ENCODE measurements at regions not wholly inside any gene's neighbourhood (a gene's known extent, or its start where the extent isn't known, plus 50 kb on each side); places are given as distances from the start of the nearest gene placed in this dataset.
A peak's percentile ranks its signal among the peaks of the same experiment; 100 is the strongest.
"Not testable (repeated sequence)": the region's sequence is repeated elsewhere in the genome, so short reads cannot be mapped to it uniquely, and the experiment has no call there.

DNA sequence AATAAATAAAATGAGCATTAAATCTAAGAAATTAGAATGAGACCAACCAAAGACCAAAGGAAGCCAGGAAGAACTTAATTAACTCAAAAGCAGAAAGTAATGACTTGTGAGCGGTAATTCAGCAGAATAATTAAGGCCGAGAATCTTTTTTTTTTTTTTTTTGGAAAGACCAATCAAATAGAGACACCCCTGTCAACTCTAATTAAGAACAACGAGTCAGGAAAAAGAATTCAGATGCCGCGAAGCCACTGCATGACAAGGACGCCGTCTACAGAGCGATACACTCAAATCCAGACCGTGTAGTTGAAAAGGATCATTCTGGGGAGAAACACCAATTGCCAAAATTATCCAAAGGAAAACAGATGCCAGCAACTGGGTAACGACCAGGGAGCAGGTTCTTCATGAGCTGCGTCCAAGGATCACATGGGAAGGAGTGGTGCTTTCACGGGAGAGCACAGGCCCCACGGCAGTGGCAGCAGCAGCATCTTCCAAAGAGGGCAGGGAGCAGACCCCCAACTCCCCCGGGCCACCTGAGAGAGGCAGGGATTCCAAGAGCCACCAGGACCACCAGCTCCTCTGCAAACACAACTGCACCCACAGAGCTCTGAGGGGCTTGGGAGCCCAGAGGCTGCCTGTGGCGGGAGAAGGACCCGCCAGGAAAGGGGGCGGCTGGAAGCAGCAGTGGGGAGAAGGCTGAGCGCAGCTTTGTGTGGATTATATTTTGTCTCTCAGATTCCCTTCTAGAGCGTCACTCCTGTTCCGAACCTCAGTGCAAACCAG is 469.8 kb downstream of the BRD1 start:
- no peak for DNase-seq

DNA sequence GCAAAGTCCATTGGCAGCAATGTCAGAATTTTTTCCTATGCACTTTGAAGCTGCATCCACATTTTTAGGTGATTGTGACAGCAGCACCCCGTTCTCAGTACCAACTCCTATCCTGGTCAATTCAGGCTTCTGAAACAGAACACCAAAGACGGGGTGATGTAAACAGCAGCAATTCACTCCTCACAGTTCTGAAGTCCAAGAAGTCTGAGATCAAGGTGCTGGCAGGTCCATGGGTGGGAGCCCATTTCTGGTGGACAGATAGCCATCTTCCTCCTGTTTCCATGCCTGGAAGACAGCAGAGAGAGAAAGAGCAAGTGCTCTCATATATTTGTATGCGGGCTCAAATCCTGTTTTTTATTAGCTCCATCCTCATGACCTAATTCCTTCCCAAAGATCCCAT is 471.2 kb downstream of the BRD1 start:
- no peak for DNase-seq

DNA sequence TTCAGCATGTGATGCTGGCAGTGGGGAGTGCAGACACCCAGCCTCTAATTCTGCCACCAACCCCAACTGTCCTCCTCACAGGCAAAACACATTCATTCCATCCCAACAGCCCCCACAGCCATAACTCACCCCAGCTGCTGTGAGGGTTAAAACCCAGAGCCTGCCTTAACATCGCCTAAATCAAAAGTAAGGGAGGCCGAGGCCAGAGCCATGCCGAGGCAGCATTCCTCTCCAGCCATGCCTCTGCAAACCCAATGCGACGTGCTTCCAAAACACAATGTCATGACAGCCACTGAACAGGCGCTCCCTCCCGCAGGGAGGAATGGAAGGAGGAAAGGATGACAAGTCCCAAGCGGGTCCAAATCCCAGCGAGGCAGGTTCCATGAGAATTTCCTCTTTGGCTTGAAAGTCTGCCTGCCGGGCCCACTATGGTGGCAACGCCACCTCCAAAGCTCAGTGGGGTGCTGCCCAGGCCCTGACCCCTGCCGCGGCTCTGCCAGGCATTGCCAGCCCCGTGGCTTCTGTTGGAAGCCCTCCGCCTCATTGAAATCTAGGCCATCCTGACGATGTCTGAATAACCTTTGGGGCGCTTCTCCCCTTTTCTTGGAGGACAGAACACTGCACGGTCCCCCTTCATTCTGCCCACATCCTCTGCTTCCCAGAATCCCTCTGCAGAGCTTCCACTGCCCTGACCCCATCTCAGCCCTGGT is 472.3 kb downstream of the BRD1 start:
- no peak for DNase-seq

DNA sequence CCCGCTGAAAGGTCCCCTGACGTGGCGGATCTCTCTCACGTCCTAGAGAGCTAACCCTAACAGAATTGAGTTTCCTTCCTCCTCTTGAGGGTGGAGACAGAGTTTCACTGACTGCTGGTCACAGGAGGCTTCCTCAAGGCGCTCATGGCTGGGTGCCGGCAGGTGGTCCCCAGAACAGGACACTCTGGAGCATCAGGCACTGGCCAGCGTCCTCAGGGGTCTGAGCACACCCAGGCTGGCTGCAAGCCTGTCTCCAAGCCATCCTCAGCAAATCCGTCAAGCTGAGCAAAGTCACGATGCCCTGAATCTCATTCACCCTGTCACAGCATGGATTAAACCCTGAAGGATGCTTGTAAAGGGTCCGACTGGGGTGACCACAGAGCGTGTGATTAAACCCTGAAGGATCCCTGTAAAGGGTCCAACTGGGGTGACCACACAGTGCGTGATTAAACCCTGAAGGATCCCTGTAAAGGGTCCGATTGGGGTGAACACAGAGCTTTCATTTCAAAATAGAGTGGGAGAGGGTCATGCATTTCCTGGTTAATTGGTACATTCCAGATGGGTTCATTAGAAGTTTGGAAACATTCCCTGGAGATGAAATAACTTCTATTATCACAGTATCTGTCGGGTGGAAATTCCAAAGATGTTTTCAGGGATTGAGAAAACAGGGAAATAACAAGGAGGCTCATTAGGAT is 473.0 kb downstream of the BRD1 start:
- DNase-seq, result no peak

DNA sequence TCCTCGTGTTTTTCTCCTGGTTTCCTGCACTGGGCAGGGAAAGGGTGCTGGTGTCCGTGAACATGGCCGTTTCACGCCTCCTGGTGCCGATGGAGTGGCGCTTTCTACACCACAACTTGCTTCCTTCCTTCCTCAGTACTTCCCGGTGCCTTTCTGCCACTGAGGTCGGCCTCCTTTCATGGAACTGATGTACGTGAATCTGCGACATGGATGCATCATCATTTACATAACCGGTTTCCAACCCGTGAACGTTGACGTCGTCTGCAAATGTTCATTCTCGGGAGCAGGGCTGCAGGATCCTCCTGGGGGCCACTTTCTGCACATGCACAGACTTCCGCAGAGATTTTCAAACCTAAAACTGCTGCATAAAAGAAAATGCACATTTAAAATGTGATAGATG is 474.4 kb downstream of the BRD1 start:
- DNase-seq, result no peak

DNA sequence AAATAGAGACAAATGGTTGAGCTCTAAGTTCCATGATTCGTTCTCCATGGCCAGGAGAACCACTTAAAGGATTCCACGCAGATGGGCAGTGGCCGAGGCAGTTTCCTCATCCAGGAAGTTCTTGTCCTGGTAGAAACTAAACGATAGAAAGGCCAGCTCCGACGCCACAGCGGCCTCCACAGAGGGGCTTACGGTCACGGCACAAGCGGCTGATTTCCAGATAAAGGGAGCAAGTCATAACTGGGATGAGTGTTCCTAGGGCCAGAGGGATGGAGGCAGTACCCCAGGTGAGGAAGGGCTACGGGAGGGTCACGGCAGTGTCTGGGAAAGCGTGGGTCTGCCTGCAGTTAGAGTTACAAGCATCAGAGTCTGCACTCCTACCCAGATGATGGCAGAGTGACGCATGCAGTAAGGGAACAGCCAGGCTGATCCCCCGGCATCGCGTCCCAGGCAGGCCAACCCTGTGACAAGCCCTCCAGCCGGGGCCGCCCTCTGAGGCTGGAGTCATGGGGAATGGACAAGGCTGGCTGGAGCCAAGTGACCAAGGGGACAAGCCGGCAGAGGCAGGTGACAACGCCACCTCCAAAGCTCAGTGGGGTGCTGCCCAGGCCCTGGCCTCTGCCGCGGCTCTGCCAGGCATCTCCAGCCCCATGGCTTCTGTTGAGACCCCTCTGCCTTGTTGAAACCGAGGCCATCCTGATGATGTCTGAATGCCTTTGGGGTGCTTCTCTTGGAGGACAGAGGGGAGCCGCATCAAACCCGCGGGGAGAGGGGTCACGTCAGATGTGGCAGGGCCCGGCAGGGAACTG is 475.1 kb downstream of the BRD1 start:
- no peak for DNase-seq

DNA sequence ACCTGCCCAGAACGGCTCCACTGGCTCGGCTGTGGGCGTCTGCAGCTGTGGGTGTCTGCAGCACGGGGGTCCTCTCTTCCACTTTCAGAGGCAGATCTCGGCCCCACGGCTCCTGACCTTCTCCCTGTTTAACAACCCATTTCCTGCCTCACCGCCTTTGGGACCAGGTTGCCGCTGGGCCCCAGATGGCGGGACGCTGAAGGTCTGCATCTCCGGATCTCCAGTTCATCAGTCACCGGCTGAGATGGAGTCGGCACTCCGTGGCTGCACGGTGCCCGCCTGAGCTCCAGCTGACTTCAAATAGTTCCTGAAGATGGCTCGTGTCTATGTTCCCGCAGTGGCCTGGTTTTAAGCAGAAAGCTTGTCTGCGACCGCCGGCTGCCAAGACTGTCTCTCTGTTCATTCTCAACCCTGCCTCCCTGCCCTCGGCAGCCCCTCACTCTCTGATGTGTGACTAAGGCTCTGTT is 475.9 kb downstream of the BRD1 start:
- no peak for DNase-seq

DNA sequence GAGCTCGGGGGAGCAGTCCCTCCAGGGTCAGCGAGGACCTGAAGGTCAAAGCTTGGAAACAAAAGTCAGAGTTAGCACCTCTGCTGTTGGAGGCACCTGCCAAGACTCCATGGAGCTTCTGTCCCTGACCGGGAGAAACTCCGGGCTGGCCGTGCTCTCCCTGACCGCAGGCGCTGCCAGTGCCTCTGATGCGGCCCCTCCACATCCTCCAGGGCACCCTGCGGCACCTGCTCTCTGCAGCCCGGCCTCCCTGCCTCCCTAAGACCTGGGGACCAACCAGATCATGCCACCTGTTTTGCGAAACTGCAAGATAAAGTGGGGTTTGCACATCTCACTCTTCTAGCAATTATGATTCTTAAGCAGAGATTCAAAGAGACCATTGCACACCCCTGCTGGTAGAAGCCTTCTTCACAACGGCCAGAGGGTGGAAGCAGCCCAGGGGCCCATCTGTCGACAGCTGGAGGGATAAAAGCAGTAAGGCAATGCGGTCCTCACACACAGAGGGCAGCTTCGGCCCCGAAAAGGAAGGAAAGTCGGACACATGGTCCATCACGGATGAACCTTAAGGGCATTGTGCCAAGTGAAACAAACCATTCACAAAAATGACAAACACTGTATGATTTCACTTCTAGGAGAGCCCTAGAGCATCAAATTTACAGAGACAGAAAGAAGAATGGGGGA is 477.1 kb downstream of the BRD1 start:
- DNase-seq, result no peak

DNA sequence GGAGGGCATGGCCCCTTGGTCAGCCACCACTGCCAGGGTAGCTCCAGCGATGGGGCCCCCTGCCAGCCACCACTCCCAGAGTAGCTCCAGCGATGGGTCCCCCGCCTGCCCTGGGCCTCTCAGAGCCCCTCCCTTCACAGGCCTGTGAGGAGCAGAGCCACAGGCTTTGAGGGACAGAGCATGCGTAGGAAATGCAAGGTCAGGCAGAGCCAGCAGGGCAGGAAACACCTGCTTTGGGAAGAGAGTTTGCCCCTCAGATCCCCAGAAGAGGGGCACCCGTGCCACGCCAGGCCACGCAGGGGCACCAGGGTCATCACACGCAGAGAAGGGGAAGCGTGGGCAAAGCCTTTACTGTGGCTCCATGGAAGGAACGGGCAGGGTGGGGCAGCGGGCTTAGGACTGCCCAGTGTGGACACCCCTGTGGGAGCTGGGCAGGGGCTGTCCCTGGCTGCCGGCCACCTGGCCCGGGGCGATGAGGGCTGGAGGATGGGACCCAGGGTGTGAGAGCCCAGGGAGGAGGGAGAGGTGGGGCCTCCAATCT is 477.8 kb downstream of the BRD1 start:
- no peak for DNase-seq

DNA sequence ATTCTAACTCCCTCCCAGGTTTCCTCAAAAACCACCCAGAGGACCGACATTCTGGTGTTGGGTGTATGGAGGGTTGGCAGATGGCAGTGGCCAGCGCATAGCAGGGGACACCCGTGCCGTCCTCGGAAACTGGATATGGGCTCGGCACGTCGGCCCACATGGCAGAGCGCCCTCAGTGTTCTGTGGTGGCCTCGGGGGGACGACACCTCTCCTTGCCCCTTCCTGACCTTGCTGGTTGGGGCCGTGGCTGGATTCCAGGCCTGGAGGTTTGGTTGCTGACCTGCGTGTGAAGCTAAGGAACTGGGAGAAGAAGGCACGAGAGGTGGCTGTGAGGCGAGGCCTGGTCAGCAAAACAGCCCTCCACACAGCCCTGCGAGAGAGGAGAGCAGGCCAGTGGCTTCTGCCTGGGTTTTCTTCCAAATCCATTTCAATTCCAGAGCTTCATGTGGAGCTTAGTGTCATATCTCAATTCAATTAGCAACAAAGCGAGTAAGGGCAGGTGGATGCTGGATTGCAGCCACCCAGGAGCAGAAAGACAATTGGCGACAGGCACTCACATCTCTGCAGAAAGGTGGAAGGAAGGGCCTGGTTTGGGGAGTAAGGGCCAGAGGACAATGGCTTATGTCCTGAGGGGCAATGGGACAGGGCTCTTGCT is 478.4 kb downstream of the BRD1 start:
- no peak for DNase-seq

DNA sequence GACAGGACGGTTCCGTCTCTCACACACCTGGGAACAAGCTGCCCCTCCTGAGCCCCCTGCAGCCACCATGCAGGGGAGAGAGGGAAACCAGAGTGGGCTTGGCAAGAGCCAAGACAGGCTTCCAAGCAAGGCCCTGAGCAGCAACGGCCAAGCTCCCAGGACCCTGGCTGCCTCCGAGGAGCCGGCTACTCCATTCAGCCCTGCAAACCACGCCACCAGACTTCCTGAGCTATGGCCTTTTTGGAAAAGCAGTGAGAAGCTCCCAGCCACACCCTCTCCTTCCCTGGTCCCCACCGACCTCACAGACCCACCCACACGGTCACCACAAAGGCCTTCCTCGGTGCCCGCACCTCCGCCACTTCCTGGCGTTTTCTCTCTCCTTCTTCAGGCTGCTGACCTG is 479.0 kb downstream of the BRD1 start:
- DNase-seq, result no peak

DNA sequence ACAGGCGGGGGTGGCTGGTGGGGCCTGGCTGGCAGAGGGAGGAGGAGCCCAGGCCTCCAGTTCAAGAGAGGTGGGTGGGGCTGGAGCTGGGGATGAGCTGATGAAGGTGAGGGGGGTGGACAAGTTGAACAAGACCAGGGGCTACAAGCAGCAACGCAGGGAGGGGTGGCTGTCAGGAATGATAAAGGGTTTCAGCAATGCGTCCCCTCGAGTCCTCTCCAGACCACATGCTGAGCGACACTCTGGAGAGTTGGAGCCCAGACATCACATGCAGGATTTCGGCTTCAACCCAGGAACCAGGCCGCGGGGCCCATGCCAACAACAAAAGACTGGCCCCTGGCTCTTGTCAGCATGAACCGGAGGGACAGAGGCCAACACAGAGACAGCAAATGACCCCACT is 480.3 kb downstream of the BRD1 start:
- DNase-seq, result no peak

DNA sequence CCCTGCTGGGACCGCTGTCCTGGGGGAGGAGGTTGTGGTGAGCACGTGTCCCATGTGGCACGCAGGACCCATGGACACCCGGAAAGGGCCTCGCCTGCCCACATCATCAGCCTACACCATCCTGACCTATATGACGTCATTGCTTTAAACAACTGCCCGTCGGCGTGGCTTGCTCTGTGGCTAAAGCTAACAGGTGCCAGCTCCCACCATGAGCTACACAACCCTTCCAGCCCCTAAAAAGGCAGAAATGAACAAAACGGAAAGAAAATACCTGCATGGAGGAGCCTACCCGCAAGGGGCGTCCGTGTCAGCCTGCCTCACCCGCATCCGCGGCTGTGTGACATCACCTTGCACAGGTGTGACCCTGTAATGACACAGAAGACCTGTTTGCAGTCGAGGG is 481.8 kb downstream of the BRD1 start:
- no peak for DNase-seq

DNA sequence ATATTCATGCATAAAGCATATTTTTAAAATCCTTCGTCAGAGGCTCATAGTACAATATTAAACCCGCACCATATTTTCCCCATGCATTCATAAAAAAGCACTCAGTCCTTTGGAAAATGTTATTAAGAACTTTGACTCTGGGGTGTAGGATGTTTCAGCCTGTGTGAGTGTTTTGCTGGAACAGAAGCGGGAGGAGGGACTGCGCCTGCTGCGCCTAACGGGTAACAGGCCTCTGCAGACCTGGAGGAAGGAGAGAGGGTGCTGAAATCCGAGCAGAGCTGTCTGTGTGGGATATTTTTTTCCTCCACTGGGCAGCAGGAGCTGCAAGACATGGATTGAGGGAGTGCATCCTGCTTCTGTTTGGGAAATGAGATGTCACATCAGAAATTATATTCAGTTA is 483.0 kb downstream of the BRD1 start:
- DNase-seq, result no peak

DNA sequence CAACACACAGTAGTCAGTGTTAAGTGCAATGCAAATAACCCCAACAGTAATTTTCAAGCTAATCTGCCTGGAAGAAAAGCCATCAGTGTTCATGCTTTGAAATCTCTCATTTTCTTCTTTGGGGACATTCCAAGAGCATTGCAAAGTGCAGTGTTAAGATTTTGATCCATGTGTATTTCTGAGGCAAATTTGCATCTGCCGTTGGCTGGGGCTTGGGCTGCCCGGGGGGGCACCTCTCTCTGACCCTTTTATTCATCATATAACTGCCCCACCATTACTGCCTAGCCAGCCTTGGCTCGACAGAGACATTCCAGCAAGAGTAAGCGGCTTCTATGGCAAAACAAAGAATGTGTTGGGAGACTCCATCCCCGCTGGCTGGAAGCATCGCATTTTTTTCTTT is 483.5 kb downstream of the BRD1 start:
- DNase-seq, result peak in 5 of 56 donors; percentile 3 to 36 (median 4)

DNA sequence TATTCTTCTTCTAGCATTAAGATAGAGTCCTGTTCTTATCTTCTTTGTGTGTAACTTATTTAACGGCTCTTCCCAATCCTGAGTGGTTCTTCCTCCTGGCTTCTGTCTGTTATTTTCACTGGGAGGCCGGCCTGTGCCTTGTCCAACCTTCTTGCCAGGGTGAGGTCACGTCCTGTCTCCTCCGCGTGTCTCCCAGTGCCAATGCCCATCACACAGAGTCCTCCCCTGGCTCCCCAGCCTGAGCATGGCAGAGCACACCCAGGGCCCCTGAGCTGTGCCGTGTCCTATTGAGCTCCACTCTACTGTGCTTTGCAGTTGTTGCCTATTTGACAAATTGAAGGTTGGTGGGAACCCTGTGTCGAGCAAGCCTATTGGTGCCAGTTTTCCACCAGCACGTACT is 487.3 kb downstream of the BRD1 start:
- DNase-seq, result no peak

DNA sequence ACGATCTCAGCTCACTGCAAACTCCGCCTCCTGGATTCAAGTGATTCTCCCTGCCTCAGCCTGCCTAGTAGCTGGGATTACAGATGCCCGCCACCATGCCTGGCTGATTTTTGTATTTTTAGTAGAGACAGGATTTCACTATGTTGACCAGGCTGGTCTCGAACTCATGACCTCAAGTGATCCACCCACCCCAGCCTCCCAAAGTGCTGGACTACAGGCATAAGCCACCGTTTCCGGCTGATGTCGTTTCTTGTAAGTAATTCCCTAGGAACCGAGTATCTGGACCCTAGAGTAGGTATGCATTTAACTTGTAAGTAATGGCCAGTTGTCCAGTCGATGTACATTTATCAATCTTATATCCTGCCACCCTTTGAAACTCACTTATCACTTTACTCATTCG is 491.2 kb downstream of the BRD1 start:
- not testable (repeated sequence) for DNase-seq

DNA sequence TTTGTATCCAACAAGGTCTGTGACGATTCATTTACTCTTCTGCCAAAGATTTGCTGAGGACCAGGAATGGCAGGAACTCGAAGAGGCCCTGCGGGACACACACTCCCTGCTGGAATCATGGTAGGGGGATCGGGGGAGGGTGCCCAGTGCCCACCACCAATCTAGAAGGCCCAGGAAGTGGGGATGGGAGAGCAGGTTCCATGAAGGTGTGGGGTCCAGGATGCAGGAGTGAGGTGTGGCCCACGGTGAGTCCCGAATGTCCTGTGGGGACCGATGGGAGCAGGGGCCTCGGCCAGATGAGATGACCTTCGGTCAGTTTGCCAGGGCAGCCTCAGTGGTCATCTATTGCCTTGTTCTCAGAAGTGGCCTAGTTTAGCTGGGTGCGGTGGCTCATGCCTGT is 492.7 kb downstream of the BRD1 start:
- no peak for DNase-seq

DNA sequence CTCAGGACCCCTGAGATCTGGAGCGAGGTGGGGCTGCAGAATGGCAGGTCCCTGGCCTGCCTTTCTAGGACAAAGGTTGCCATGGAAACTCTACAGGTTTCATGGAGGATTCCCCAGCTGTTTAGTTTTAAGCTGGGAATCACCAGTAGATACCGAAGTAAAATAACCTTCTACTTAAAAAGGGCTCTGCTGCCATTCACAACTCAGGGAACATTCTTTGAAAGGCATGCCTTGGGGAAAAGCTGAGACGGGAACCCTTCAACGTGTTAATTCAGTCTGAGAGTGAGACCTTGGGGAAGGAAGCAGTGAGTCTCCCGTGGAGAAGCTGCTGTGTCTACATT is 493.3 kb downstream of the BRD1 start:
- no peak for DNase-seq

DNA sequence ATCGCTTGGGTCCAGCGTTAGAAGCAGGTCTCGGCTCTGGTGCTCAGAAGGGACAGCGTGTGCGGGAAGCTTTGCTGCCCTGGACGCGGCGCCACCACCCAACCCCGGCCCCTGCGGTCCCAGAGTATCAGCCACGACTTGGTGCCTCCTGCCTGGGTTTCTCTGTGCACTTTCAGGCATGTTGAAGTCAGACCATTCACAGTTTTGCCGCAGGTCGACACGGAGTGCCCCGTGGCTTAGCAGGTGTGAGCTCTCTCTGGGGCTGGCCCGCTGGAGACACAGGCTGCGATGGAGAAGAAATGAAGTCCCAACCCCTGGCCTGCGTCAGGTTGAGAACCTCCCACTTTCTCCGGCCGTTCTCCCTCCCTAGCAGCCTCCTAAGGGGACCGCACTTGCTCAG is 494.5 kb downstream of the BRD1 start:
- DNase-seq, result no peak
